NCI-H2227 (cell line): ENCODE measurements at regions not wholly inside any gene's neighbourhood (a gene's known extent, or its start where the extent isn't known, plus 50 kb on each side); places are given as distances from the start of the nearest gene placed in this dataset.

Source experiments
- DNase-seq: peaks from one replicate; lab custom pipeline; 2025; ENCODE audit not compliant: unreplicated experiment; lab: John Stamatoyannopoulos, UW

- no peak for DNase-seq
These were observed 143.0 kb upstream of the CPNE8 start for GRCh38 chr12:39048395-39048794.

GRCh38 chr12:39047539-39048262 is 142.3 kb upstream of the CPNE8 start:
- DNase-seq: no peak

GRCh38 chr12:39044754-39045153 is 139.4 kb upstream of the CPNE8 start:
- DNase-seq: no peak

- DNase-seq: no peak
These were observed 138.0 kb upstream of the CPNE8 start for GRCh38 chr12:39043424-39043822.

- no peak for DNase-seq
These were observed 134.9 kb upstream of the CPNE8 start for GRCh38 chr12:39040275-39040674.

GRCh38 chr12:39037115-39037514 is 131.7 kb upstream of the CPNE8 start:
- no peak for DNase-seq

- no peak for DNase-seq
These were observed 130.7 kb upstream of the CPNE8 start for GRCh38 chr12:39036105-39036504.

GRCh38 chr12:39033782-39034181 is 128.4 kb upstream of the CPNE8 start:
- DNase-seq: no peak

- no peak for DNase-seq
These were observed 127.1 kb upstream of the CPNE8 start for GRCh38 chr12:39032448-39032847.

- no peak for DNase-seq
These were observed 126.6 kb upstream of the CPNE8 start for GRCh38 chr12:39032034-39032433.

- DNase-seq: no peak
These were observed 123.0 kb upstream of the CPNE8 start for GRCh38 chr12:39028382-39028781.

GRCh38 chr12:39012870-39013269 is 107.5 kb upstream of the CPNE8 start:
- DNase-seq: no peak

GRCh38 chr12:39011166-39011565 is 105.8 kb upstream of the CPNE8 start:
- DNase-seq: no peak

- DNase-seq: no peak
These were observed 105.0 kb upstream of the CPNE8 start for GRCh38 chr12:39010406-39010805.

- no peak for DNase-seq
These were observed 102.2 kb upstream of the CPNE8 start for GRCh38 chr12:39007619-39008018.

GRCh38 chr12:39006286-39006685 is 100.9 kb upstream of the CPNE8 start:
- no peak for DNase-seq

- DNase-seq: no peak
These were observed 100.3 kb upstream of the CPNE8 start for GRCh38 chr12:39005671-39006070.

- DNase-seq: no peak
These were observed 98.3 kb upstream of the CPNE8 start for GRCh38 chr12:39003541-39004155.

- no peak for DNase-seq
These were observed 95.0 kb upstream of the CPNE8 start for GRCh38 chr12:39000370-39000769.

- no peak for DNase-seq
These were observed 93.6 kb upstream of the CPNE8 start for GRCh38 chr12:38998887-38999482.

- DNase-seq: no peak
These were observed 89.9 kb upstream of the CPNE8 start for GRCh38 chr12:38995249-38995648.

GRCh38 chr12:38985961-38986360 is 80.6 kb upstream of the CPNE8 start:
- no peak for DNase-seq
